GM21717 (cell line): ENCODE measurements at regions not wholly inside any gene's neighbourhood (a gene's known extent, or its start where the extent isn't known, plus 50 kb on each side); places are given as distances from the start of the nearest gene placed in this dataset.
"Not testable (repeated sequence)": the region's sequence is repeated elsewhere in the genome, so short reads cannot be mapped to it uniquely, and the experiment has no call there.

ENCODE experiments used
- ATAC-seq: cut with Tn5 transposase; IDR thresholded peaks from one replicate; pipeline ENCODE4 v1.9.1; 2021; ENCODE audit warnings: mild to moderate bottlenecking, moderate library complexity; ENCODE audit not compliant: unreplicated experiment

GRCh38 chr20:48008850-48009515 lies 223.7 kb upstream of the SULF2 start:
- ATAC-seq, result no peak

GRCh38 chr20:48007351-48007750 lies 222.1 kb upstream of the SULF2 start:
- no peak for ATAC-seq

- no peak for ATAC-seq
These were observed 221.0 kb upstream of the SULF2 start for GRCh38 chr20:48006036-48006833.

GRCh38 chr20:48003021-48003420 lies 217.7 kb upstream of the SULF2 start:
- ATAC-seq, result no peak

- ATAC-seq, result no peak
These were observed 217.3 kb upstream of the SULF2 start for GRCh38 chr20:48002517-48002970.

GRCh38 chr20:47999166-47999565 lies 213.9 kb upstream of the SULF2 start:
- ATAC-seq, result no peak

GRCh38 chr20:47998736-47999135 lies 213.5 kb upstream of the SULF2 start:
- no peak for ATAC-seq

- ATAC-seq, result no peak
These were observed 210.4 kb upstream of the SULF2 start for GRCh38 chr20:47995661-47996060.

- ATAC-seq, result no peak
These were observed 208.5 kb upstream of the SULF2 start for GRCh38 chr20:47993817-47994216.

- ATAC-seq, result no peak
These were observed 207.9 kb upstream of the SULF2 start for GRCh38 chr20:47993035-47993755.

GRCh38 chr20:47991875-47992488 lies 206.7 kb upstream of the SULF2 start:
- ATAC-seq, result no peak

- no peak for ATAC-seq
These were observed 205.3 kb upstream of the SULF2 start for GRCh38 chr20:47990507-47991150.

GRCh38 chr20:47989957-47990356 lies 204.7 kb upstream of the SULF2 start:
- no peak for ATAC-seq

- no peak for ATAC-seq
These were observed 203.4 kb upstream of the SULF2 start for GRCh38 chr20:47988676-47989075.

GRCh38 chr20:47985092-47985850 lies 200.0 kb upstream of the SULF2 start:
- no peak for ATAC-seq

- ATAC-seq, result no peak
These were observed 199.2 kb upstream of the SULF2 start for GRCh38 chr20:47984437-47984836.

- ATAC-seq, result not testable (repeated sequence)
These were observed 198.4 kb upstream of the SULF2 start for GRCh38 chr20:47983642-47984041.

GRCh38 chr20:47982574-47983360 lies 197.5 kb upstream of the SULF2 start:
- ATAC-seq, result no peak

GRCh38 chr20:47981222-47981621 lies 195.9 kb upstream of the SULF2 start:
- no peak for ATAC-seq
